Right atrium auricular region (tissue), 2 donors: ENCODE measurements at regions not wholly inside any gene's neighbourhood (a gene's known extent, or its start where the extent isn't known, plus 50 kb on each side); places are given as distances from the start of the nearest gene placed in this dataset.

Source experiments
- DNase-seq: peaks from one replicate; pipeline ENCODE4 v3.0.0-alpha.2; 2019; ENCODE audit warnings: low spot score
- H3K27ac ChIP-seq, 2 donors: fragments of 200-600 bp; sonication (generic); 1 replicate in 1 of 2; 2 replicates in 1 of 2; pipeline ENCODE4 v1.5.1; 2016 to 2019
- H3K27me3 ChIP-seq, 2 donors: fragments of 200-600 bp; sonication (generic); one replicate each; pipeline versions ENCODE4 v1.5.1 to v1.6.0; 2017 to 2019
- H3K36me3 ChIP-seq: fragments of 200-600 bp; sonication (generic); one replicate; pipeline ENCODE4 v1.5.1; 2016
- H3K4me1 ChIP-seq, 2 donors: fragments of 200-600 bp; sonication (generic); one replicate each; pipeline versions ENCODE4 v1.5.1 to v1.6.0; 2017 to 2019
- H3K4me3 ChIP-seq, 2 donors: fragments of 200-600 bp; sonication (generic); 1 replicate in 1 of 2; 2 replicates in 1 of 2; pipeline ENCODE4 v1.5.1; 2017 to 2019; ENCODE audit warnings: mild to moderate bottlenecking in 1 of 2, moderate library complexity in 1 of 2
- H3K9me3 ChIP-seq, 2 donors: fragments of 200-600 bp; sonication (generic); one replicate each; pipeline ENCODE4 v1.5.1; 2019
- CTCF ChIP-seq, 2 donors: fragments of 200-600 bp; sonication (generic); IDR thresholded peaks; one replicate each; pipeline ENCODE4 v1.5.1; 2019; ENCODE audit warnings: antibody characterized with exemption in 2 of 2

- H3K36me3 ChIP-seq: no peaks in the 10 kb centered on the region
- no peaks in the 10 kb centered on the region for H3K9me3 ChIP-seq
- no peak for DNase-seq
- no peak overlapping the region for H3K4me3 ChIP-seq
- no peak overlapping the region for H3K27ac ChIP-seq
- H3K27me3 ChIP-seq: no peaks in the 10 kb centered on the region
- no peak for TF ChIP-seq CTCF (IDR thresholded peaks at IDR 0.05)
- no peaks in the 10 kb centered on the region for H3K4me1 ChIP-seq
Measured at GRCh38 chr11:69893631-69894030, 74.4 kb upstream of the FGF3 start.

DNA sequence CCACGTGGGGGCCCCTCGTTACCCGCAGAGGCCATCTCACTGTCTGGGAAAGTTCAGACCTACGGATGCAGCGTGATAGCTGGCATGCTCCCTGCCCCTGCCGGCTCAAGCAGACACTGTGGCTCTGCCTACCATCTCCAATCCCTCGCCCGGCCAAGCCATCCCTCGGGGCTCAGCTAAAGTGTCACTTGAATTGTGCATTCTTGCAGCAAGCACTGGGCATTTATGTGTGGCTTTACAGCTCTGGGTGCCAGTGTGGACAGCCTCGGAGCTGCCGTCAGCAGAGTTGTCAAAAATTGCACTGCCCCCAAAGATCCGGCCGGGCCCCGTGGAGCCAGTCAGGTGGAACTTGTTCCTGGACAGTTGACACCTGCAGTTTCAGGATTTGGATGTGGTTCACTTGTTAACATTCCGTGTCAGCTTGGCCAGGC is 75.0 kb upstream of the FGF3 start:
- Histone ChIP-seq H3K27me3 (no peaks in the 10 kb centered on the region), H3K4me3 (no peak overlapping the region), H3K4me1 (no peaks in the 10 kb centered on the region), H3K36me3 (no peaks in the 10 kb centered on the region), H3K9me3 (no peaks in the 10 kb centered on the region), H3K27ac (no peak overlapping the region)
- DNase-seq: no peak
- no peak for TF ChIP-seq CTCF (IDR thresholded peaks at IDR 0.05)

- Histone ChIP-seq H3K4me1 (no peaks in the 10 kb centered on the region), H3K4me3 (no peak overlapping the region), H3K9me3 (no peaks in the 10 kb centered on the region), H3K36me3 (no peaks in the 10 kb centered on the region), H3K27me3 (no peaks in the 10 kb centered on the region), H3K27ac (no peak overlapping the region)
- no peak for TF ChIP-seq CTCF (IDR thresholded peaks at IDR 0.05)
- no peak for DNase-seq
Measured at GRCh38 chr11:69894648-69895047, 75.4 kb upstream of the FGF3 start.

DNA sequence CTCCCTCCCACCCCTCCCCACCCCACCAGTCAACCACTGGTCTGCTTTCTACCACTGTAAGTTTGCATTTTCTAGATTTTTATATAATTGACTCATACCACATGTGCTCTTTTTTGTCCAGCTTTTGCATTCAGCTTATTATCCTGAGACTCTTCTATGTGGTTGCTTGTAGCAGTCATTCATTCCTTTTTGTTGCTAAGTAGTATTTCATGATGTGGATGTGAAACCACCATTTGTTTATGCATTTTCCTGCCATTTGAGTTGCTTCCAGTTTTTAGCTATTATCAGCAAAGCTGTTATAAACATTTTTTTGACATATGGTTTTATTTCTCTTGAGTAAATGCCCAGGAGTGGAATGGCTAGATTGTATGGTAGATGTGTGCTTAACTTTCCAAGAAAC is 77.0 kb upstream of the FGF3 start:
- no peak for TF ChIP-seq CTCF (IDR thresholded peaks at IDR 0.05)
- Histone ChIP-seq H3K27me3 (no peaks in the 10 kb centered on the region), H3K36me3 (no peaks in the 10 kb centered on the region), H3K9me3 (no peaks in the 10 kb centered on the region), H3K4me1 (peaks cover 0 to 4% of the 10 kb centered on the region in 2 donors), H3K4me3 (no peak overlapping the region), H3K27ac (no peak overlapping the region)
- DNase-seq: no peak

GRCh38 chr11:69898123-69898522 is 78.9 kb upstream of the FGF3 start:
- no peaks in the 10 kb centered on the region for H3K27me3 ChIP-seq
- H3K9me3 ChIP-seq: no peaks in the 10 kb centered on the region
- no peak overlapping the region for H3K27ac ChIP-seq
- peaks cover 0 to 4% of the 10 kb centered on the region in 2 donors for H3K4me1 ChIP-seq
- H3K36me3 ChIP-seq: no peaks in the 10 kb centered on the region
- H3K4me3 ChIP-seq: no peak overlapping the region
- no peak for DNase-seq
- no peak for TF ChIP-seq CTCF (IDR thresholded peaks at IDR 0.05)
